ENCODE measurements at regions not wholly inside any gene's neighbourhood (a gene's known extent, or its start where the extent isn't known, plus 50 kb on each side); places are given as distances from the start of the nearest gene placed in this dataset.

- TF ChIP-seq CTCF (conservative IDR thresholded peaks at IDR 0.05), result no peak
- no peak overlapping the region for H3K27ac Mint-ChIP-seq
Measured at GRCh38 chr5:29995154-29995553, 1198.3 kb upstream of the CDH6 start.

More at GRCh38 chr5:29995154-29995553, 1198.3 kb upstream of the CDH6 start:
- Mint-ChIP-seq H3K36me3 (ENCODE audit: insufficient read depth in 1 of 3, low read depth in 3 of 3) (no peaks in the 10 kb centered on the region), H3K9me3 (no peaks in the 10 kb centered on the region), H3K4me3 (no peak overlapping the region), H3K4me1 (no peaks in the 10 kb centered on the region), H3K27me3 (ENCODE audit: low read depth) (no peaks in the 10 kb centered on the region)
- Histone ChIP-seq H3K23me2 (ENCODE audit: insufficient read length, low read depth, low read length, poor library complexity, severe bottlenecking) (no peaks in the 10 kb centered on the region), H3K4me1 (ENCODE audit: insufficient read depth, low read length) (no peaks in the 10 kb centered on the region), H3K79me2 (ENCODE audit: insufficient read depth, low read length) (no peaks in the 10 kb centered on the region), H4K91ac (ENCODE audit: insufficient read length, low read depth, low read length) (no peak overlapping the region), H4K8ac (replicated peaks; ENCODE audit: insufficient read length, low read depth, low read length) (no peak overlapping the region), H3K23ac (ENCODE audit: insufficient read length, low read depth, low read length) (no peak overlapping the region), H4K20me1 (ENCODE audit: control insufficient read depth, insufficient read depth, insufficient read length) (no peaks in the 10 kb centered on the region), H3K4ac (ENCODE audit: low read depth, low read length) (no peak overlapping the region), H3K56ac (ENCODE audit: insufficient read length, low read depth, low read length) (no peak overlapping the region), H3T11ph (ENCODE audit: low read length) (no peak overlapping the region), H2BK15ac (ENCODE audit: low read depth, low read length) (no peak overlapping the region), H3K27ac (ENCODE audit: insufficient read length, low read depth, low read length) (no peak overlapping the region), H2AFZ (ENCODE audit: low read length) (no peak overlapping the region), H3K9ac (ENCODE audit: extremely low read depth, insufficient read length, low read length) (no peak overlapping the region), H3K27me3 (ENCODE audit: insufficient read depth, low read length) (no peaks in the 10 kb centered on the region), H3K18ac (ENCODE audit: insufficient read length, low read depth, low read length) (no peak overlapping the region), H3K14ac (ENCODE audit: insufficient read depth, low read length) (no peak overlapping the region), H2AK5ac (ENCODE audit: insufficient read length, low read length) (no peak overlapping the region), H3K4me2 (ENCODE audit: insufficient read depth, insufficient read length, low read length) (no peak overlapping the region), H2BK120ac (ENCODE audit: low read depth, low read length, poor library complexity, severe bottlenecking) (no peak overlapping the region), H4K5ac (ENCODE audit: insufficient read length, low read depth, low read length) (no peak overlapping the region), H3K9me3 (ENCODE audit: control insufficient read depth, low read depth, low read length) (no peaks in the 10 kb centered on the region), H3K79me1 (ENCODE audit: insufficient read depth, low read depth, low read length, poor library complexity, severe bottlenecking) (no peaks in the 10 kb centered on the region), H2BK20ac (ENCODE audit: low read depth, low read length, poor library complexity, severe bottlenecking) (no peak overlapping the region), H2BK5ac (ENCODE audit: insufficient read length, low read length) (no peak overlapping the region), H2BK12ac (ENCODE audit: insufficient read length, low read depth, low read length) (no peak overlapping the region)
- DNase-seq, result no peak
- no CpG with 5 or more reads among the region's 1 CpG for WGBS (ENCODE audit: extremely low coverage, insufficient read length, low lambda C conversion rate)

Data from H9 (cell line).